Ramos (cell line): ENCODE measurements at regions not wholly inside any gene's neighbourhood (a gene's known extent, or its start where the extent isn't known, plus 50 kb on each side); places are given as distances from the start of the nearest gene placed in this dataset.

ENCODE experiments used
- in situ Hi-C: fragments of 300-500 bp; cut with MboI; formaldehyde crosslinking; loops from one replicate; pipeline ENCODE4 v1.14.3; 2022; ENCODE audit warnings: low sequenced_read_pairs; ENCODE audit not compliant: unreplicated experiment

DNA sequence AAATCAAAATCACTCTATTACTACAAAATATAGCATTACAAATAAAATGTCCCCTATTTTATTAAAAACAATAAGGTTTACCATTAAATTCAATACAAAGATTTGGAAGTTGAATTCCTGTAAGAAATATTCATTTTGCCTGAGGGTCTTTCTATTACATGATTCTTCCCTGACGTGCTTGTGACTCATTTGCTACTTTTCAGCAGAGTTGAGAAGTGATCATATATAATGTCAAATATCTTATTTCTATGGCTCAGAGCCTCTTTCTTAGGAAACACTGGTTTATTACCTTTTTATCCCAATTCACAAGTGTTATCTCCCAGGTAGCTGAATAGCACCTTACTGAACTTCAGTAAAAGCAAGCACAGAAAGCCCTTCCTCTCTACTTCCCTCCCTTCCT, 65.2 kb upstream of the CNTN5 start:
- in situ Hi-C loops = no loop called here

DNA sequence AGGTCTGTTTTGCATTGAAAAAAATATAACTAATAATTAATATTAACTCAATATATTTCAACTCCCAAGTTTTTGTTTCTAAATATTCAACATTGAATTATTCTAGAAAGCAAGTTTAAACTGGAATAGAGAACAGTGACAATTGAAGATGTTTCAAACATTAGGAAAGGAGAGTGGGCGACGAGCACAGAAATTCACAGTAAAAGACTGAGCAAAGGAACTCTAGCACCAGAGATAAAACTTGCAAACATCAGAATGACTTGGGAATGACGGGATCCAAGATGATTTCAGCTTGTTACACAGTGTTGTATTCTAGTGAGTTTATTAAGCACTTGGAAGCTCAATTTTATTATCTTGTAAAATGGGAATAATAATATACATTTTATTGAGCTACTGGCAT, 56.6 kb upstream of the CNTN5 start:
- in situ Hi-C loops = no loop called here

DNA sequence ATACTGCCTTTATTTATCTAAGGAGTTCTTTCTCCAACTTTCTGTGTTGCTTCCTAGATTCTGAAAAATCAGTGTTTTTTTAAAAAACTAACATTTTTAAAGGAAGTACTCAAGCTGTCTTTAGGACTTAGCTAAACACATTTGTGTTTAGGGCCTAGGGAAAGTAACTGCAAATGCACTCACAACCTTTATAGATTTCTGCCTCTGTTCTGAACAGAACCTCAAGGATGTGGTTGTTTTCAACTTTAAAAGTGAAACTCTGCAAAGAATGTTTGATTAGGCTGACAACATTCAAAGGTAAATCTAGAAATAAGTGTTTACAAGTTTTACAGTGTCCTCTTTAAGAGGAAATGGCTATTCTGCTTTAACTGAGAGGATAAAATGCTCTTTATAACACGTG, 55.4 kb upstream of the CNTN5 start:
- in situ Hi-C loops = no loop called here

- in situ Hi-C loops = no loop called here
Measured at GRCh38 chr11:98965775-98966174, 55.0 kb upstream of the CNTN5 start.

GRCh38 chr11:98967005-98967404, 53.7 kb upstream of the CNTN5 start:
- in situ Hi-C loops = no loop called here
